ENCODE measurements at regions not wholly inside any gene's neighbourhood (a gene's known extent, or its start where the extent isn't known, plus 50 kb on each side); places are given as distances from the start of the nearest gene placed in this dataset.

DNA sequence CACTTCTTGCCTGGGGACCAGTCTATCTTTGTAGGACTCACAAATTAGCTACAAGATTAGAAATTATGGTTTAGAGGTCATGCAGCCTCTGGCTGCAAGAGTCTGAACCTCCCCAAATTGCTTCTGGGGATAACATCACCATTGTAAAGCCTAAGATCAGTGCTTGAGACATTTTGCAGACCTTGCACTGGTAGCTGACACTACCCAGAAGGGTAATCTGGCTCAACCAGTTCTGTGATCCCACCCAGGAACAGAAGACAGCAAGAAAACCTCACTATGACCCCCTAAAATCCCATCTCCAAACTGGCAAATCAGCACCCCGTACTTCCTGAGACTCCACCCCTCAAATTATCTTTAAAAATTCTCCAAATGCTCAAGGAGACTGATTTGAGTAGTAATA, 58.2 kb upstream of the CDK13 start:
- Histone ChIP-seq H3K27me3 (replicated peaks; ENCODE audit: control insufficient read depth, insufficient read depth, low read length) (no peaks in the 10 kb centered on the region; the same call in 1 of the 2 replicates), H3K36me3 (ENCODE audit: control insufficient read depth, insufficient read depth, low read length) (no peaks in the 10 kb centered on the region), H3K4me3 (replicated peaks; ENCODE audit: low read depth, low read length) (no peak overlapping the region)
- no peak for DNase-seq (ENCODE audit: extremely low read depth, insufficient read length)
- TF ChIP-seq, protein P1, sequence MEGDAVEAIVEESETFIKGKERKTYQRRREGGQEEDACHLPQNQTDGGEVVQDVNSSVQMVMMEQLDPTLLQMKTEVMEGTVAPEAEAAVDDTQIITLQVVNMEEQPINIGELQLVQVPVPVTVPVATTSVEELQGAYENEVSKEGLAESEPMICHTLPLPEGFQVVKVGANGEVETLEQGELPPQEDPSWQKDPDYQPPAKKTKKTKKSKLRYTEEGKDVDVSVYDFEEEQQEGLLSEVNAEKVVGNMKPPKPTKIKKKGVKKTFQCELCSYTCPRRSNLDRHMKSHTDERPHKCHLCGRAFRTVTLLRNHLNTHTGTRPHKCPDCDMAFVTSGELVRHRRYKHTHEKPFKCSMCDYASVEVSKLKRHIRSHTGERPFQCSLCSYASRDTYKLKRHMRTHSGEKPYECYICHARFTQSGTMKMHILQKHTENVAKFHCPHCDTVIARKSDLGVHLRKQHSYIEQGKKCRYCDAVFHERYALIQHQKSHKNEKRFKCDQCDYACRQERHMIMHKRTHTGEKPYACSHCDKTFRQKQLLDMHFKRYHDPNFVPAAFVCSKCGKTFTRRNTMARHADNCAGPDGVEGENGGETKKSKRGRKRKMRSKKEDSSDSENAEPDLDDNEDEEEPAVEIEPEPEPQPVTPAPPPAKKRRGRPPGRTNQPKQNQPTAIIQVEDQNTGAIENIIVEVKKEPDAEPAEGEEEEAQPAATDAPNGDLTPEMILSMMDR (IDR thresholded peaks at IDR 0.05; ENCODE audit: insufficient read depth, low read length, poor library complexity, severe bottlenecking): no peak

GRCh38 chr7:39892361-39892760, 57.7 kb upstream of the CDK13 start:
- Histone ChIP-seq H3K27me3 (replicated peaks; ENCODE audit: control insufficient read depth, insufficient read depth, low read length) (no peaks in the 10 kb centered on the region; the same call in 1 of the 2 replicates), H3K4me3 (replicated peaks; ENCODE audit: low read depth, low read length) (no peak overlapping the region), H3K36me3 (ENCODE audit: control insufficient read depth, insufficient read depth, low read length) (no peaks in the 10 kb centered on the region)
- TF ChIP-seq, protein P1 (IDR thresholded peaks at IDR 0.05; ENCODE audit: insufficient read depth, low read length, poor library complexity, severe bottlenecking): no peak
- DNase-seq (ENCODE audit: extremely low read depth, insufficient read length): no peak

DNA sequence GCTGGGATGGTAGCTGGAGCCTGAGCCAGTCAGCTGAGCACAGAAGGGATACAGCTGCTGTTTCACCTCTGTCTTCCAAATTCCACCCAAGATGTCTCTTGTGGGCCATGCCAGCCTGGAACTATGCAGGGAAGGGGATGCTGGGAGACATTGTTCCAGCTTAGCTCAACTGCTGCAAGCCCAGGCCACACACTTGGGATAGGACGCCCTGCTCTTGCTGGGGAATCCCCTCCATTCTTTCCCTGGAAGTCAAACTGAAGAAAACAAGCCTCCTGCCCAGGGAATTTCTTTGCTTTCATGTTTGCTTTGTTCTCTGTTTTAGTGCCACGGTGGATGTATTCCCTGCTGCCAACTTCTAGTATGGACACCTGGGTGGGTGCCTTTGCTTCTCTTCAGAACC, 55.2 kb upstream of the CDK13 start:
- TF ChIP-seq, protein P1 (IDR thresholded peaks at IDR 0.05; ENCODE audit: insufficient read depth, low read length, poor library complexity, severe bottlenecking): no peak
- H3K4me3 ChIP-seq (replicated peaks; ENCODE audit: low read depth, low read length): no peak overlapping the region
- H3K27me3 ChIP-seq (replicated peaks; ENCODE audit: control insufficient read depth, insufficient read depth, low read length): no peaks in the 10 kb centered on the region; the same call in 1 of the 2 replicates
- no peaks in the 10 kb centered on the region for H3K36me3 ChIP-seq (ENCODE audit: control insufficient read depth, insufficient read depth, low read length)
- DNase-seq (ENCODE audit: extremely low read depth, insufficient read length): no peak

GRCh38 chr7:39896840-39897239, 53.2 kb upstream of the CDK13 start:
- TF ChIP-seq, protein P1 (IDR thresholded peaks at IDR 0.05; ENCODE audit: insufficient read depth, low read length, poor library complexity, severe bottlenecking): no peak
- DNase-seq (ENCODE audit: extremely low read depth, insufficient read length): no peak
- H3K4me3 ChIP-seq (replicated peaks; ENCODE audit: low read depth, low read length): no peak overlapping the region
- no peaks in the 10 kb centered on the region for H3K36me3 ChIP-seq (ENCODE audit: control insufficient read depth, insufficient read depth, low read length)
- H3K27me3 ChIP-seq (replicated peaks; ENCODE audit: control insufficient read depth, insufficient read depth, low read length): no peaks in the 10 kb centered on the region; the same call in 1 of the 2 replicates

GRCh38 chr7:39898867-39899266, 51.2 kb upstream of the CDK13 start:
- no peak for DNase-seq (ENCODE audit: extremely low read depth, insufficient read length)
- Histone ChIP-seq H3K27me3 (replicated peaks; ENCODE audit: control insufficient read depth, insufficient read depth, low read length) (no peaks in the 10 kb centered on the region), H3K36me3 (ENCODE audit: control insufficient read depth, insufficient read depth, low read length) (no peaks in the 10 kb centered on the region), H3K4me3 (replicated peaks; ENCODE audit: low read depth, low read length) (no peak overlapping the region)
- TF ChIP-seq, protein P1 (IDR thresholded peaks at IDR 0.05; ENCODE audit: insufficient read depth, low read length, poor library complexity, severe bottlenecking): no peak

All from GM06990 (cell line).